Type B pancreatic cell (in vitro differentiated cells): ENCODE measurements at regions not wholly inside any gene's neighbourhood (a gene's known extent, or its start where the extent isn't known, plus 50 kb on each side); places are given as distances from the start of the nearest gene placed in this dataset.

Source experiments
- DNase-seq: peaks from one replicate; pipeline ENCODE4 v3.0.0; 2021; ENCODE audit warnings: mixed read lengths; ENCODE audit not compliant: unreplicated experiment; ENCODE audit errors: extremely low spot score
- H3K27ac Mint-ChIP-seq: 2 replicates; pipeline ENCODE4 v1.8.0; 2021; ENCODE audit warnings: mild to moderate bottlenecking, mixed read lengths
- H3K27me3 Mint-ChIP-seq: 2 replicates; pipeline ENCODE4 v1.8.0; 2021; ENCODE audit warnings: mixed read lengths
- H3K36me3 Mint-ChIP-seq: 2 replicates; pipeline ENCODE4 v1.8.0; 2021; ENCODE audit warnings: mixed read lengths
- H3K4me1 Mint-ChIP-seq: one replicate; pipeline ENCODE4 v1.8.0; 2021; ENCODE audit warnings: mixed read lengths; ENCODE audit not compliant: unreplicated experiment
- H3K4me3 Mint-ChIP-seq: 2 replicates; pipeline ENCODE4 v1.8.0; 2021; ENCODE audit warnings: mild to moderate bottlenecking, mixed read lengths
- H3K9me3 Mint-ChIP-seq: 2 replicates; pipeline ENCODE4 v1.8.0; 2021; ENCODE audit warnings: mixed read lengths
- CTCF ChIP-seq: fragments of 200-600 bp; sonication (generic); conservative IDR thresholded peaks from 2 replicates; pipeline ENCODE4 v1.5.0; 2021; ENCODE audit warnings: antibody characterized with exemption, mild to moderate bottlenecking

- peaks cover 27% of the 10 kb centered on the region for H3K4me1 Mint-ChIP-seq
- no peak overlapping the region for H3K4me3 Mint-ChIP-seq
- no peaks in the 10 kb centered on the region for H3K36me3 Mint-ChIP-seq
- H3K27ac Mint-ChIP-seq: no peak overlapping the region
- no peak for DNase-seq
- no peaks in the 10 kb centered on the region for H3K9me3 Mint-ChIP-seq
- no peak for TF ChIP-seq CTCF
- H3K27me3 Mint-ChIP-seq: no peaks in the 10 kb centered on the region
Observed at GRCh38 chr3:72355168-72355567, 493.1 kb downstream of the SHQ1 start.

- Mint-ChIP-seq H3K9me3 (no peaks in the 10 kb centered on the region), H3K27me3 (no peaks in the 10 kb centered on the region), H3K36me3 (no peaks in the 10 kb centered on the region), H3K4me1 (peaks cover 27% of the 10 kb centered on the region), H3K27ac (no peak overlapping the region), H3K4me3 (no peak overlapping the region)
- no peak for DNase-seq
- TF ChIP-seq CTCF: no peak
Observed at GRCh38 chr3:72354486-72354885, 493.8 kb downstream of the SHQ1 start.

GRCh38 chr3:72353236-72354128, 494.8 kb downstream of the SHQ1 start:
- H3K4me3 Mint-ChIP-seq: no peak overlapping the region
- no peaks in the 10 kb centered on the region for H3K36me3 Mint-ChIP-seq
- no peaks in the 10 kb centered on the region for H3K27me3 Mint-ChIP-seq
- H3K9me3 Mint-ChIP-seq: peaks cover 6% of the 10 kb centered on the region
- no peak overlapping the region for H3K27ac Mint-ChIP-seq
- no peak for DNase-seq
- peaks cover 31% of the 10 kb centered on the region for H3K4me1 Mint-ChIP-seq
- no peak for TF ChIP-seq CTCF

GRCh38 chr3:72352176-72352575, 496.1 kb downstream of the SHQ1 start:
- Mint-ChIP-seq H3K4me3 (no peak overlapping the region), H3K9me3 (peaks cover 6% of the 10 kb centered on the region), H3K27me3 (no peaks in the 10 kb centered on the region), H3K36me3 (no peaks in the 10 kb centered on the region), H3K27ac (no peak overlapping the region), H3K4me1 (peaks cover 31% of the 10 kb centered on the region)
- TF ChIP-seq CTCF: no peak
- no peak for DNase-seq

GRCh38 chr3:72351536-72351935, 496.7 kb downstream of the SHQ1 start:
- Mint-ChIP-seq H3K27ac (no peak overlapping the region), H3K9me3 (peaks cover 6% of the 10 kb centered on the region), H3K4me3 (no peak overlapping the region), H3K4me1 (peaks cover 35% of the 10 kb centered on the region), H3K36me3 (no peaks in the 10 kb centered on the region), H3K27me3 (no peaks in the 10 kb centered on the region)
- DNase-seq: no peak
- no peak for TF ChIP-seq CTCF
